HG02588 (cell line): ENCODE measurements at regions not wholly inside any gene's neighbourhood (a gene's known extent, or its start where the extent isn't known, plus 50 kb on each side); places are given as distances from the start of the nearest gene placed in this dataset.
"Not testable (repeated sequence)": the region's sequence is repeated elsewhere in the genome, so short reads cannot be mapped to it uniquely, and the experiment has no call there.

Experiments
- ATAC-seq: cut with Tn5 transposase; IDR thresholded peaks from one replicate; pipeline ENCODE4 v1.9.1; 2021; ENCODE audit warnings: mild to moderate bottlenecking, moderate library complexity; ENCODE audit not compliant: unreplicated experiment

DNA sequence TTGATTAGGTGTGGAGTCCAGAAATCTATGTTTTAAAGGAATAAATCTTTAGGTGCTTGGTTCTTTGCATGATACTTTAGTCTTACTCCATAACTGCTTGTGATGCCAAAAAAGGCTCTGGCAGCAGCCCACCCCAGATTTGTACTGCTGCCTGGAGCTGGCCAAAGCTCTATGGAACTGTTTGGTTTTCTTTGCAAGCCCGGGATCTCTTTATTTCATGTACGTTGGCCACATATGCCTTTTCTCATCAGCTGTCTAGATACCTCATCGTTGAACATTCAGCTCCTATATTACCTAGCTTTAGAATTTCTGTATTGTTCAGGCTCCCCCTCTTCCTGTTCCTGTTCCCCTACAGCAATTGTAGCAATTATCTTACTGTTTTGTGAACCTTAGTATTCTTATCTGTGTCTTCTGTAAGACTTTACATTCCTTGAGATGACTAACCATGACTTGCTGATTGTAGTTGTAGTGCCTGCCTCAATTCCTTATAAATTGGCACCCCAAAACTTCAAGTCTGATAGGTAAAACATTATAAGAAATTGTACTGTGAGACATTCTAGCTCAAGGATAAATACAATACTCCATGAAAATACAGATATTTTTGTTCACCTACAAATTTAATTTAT lies 199.4 kb upstream of the GPRIN3 start:
- no peak for ATAC-seq

DNA sequence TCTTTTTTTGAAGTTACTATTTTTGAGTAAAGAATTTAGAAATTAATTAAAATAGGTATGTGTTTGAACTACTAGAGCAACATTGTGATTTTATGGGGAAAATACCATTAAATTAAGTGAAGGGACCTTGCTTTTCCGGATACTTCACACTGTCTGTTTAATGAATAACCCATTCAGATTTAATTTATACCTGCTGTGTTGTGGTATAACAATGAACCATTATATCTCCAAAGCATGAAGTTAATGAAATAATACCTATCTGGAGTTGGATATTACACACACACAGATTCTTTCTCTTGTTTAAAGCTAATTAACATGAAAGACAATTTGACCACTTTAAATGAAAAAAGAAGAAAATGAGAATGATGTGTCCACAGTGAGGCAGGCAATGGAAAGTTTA lies 195.0 kb upstream of the GPRIN3 start:
- ATAC-seq: no peak

GRCh38 chr4:89497517-89498308 lies 190.1 kb upstream of the GPRIN3 start:
- ATAC-seq: no peak

- no peak for ATAC-seq
These were observed 189.3 kb upstream of the GPRIN3 start for GRCh38 chr4:89496851-89497250.

- ATAC-seq: no peak
These were observed 185.8 kb upstream of the GPRIN3 start for GRCh38 chr4:89493367-89493766.

DNA sequence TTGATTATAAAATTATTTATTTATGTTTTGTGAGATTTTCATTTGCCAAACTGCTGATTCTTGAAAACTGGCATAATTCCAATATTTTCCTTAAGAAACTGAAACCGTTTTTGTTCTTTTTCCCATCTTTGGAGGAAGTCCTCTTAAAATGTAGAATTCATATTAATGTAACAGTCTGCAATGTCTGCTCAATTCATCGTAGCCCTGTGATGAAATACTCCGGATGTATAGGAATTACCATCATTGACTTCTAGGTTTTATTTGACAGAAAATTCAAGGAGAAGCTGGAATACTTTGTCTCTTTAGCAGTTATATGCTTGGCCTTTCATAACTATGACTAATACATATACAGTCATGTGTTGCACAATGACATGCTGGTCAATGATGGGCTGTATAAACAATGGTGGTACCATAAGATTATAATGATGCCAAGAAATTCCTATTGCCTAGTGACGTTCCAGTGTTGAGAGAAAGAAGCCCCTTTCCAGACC lies 185.0 kb upstream of the GPRIN3 start:
- no peak for ATAC-seq

DNA sequence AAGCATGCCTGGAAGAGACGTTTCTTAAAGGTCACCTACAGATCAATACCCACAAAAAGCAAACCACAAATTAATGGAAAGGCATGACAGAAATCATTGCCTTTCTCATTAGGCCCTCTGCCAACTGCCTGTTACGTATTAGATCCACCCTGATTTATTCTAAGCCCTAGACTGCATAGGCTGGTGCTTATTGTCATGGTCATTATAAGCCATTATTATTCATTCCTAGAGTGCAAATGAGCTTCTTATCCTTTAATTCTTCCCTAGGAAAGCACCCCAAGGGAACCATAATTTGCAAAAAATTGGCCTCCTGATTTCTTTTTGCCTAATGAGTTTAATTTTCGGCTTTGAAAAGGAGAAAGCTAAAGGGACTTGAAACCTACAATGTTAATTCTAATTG lies 184.2 kb upstream of the GPRIN3 start:
- no peak for ATAC-seq

DNA sequence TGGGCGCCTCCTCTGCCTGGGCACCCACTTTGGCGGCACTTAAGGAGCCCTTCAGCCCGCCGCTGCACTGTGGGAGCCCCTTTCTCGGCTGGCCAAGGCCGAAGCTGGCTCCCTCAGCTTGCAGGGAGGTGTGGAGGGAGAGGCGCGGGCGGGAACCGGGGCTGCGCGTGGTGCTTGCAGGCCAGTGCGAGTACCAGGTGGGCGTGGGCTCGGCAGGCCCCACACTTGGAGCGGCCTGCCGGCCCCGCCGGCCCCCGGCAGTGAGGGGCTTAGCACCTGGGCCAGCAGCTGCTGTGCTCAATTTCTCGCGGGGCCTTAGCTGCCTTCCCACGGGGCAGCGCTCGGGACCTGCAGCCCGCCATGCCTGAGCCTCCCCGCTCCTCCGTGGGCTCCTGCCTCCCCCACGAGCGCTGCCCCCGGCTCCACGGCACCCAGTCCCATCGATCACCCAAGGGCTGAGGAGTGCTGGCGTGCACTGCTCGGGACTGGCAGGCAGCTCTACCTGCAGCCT lies 182.4 kb upstream of the GPRIN3 start:
- not testable (repeated sequence) for ATAC-seq

DNA sequence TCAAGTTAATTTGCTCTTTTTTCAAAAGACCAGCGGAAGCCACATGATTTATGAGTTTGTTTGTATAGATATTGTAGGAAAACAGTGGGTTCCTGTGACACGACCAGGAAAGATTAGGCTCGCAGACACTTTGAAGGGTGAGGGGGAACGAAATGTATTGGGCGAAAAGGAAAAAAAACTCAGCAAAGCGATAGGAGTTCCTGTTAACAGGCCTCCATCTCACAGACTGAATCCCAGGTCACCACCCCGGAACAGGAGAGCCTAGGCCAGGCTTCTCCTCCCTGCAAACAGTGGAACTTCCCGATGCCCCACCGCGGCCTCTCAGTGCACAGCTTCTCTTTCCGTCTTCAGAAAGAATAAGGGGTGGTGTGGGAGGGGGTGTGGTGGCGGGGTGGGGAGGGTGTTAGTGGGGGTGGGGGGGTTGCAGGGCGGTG lies 181.8 kb upstream of the GPRIN3 start:
- ATAC-seq: no peak

- no peak for ATAC-seq
These were observed 181.1 kb upstream of the GPRIN3 start for GRCh38 chr4:89488736-89489135.

GRCh38 chr4:89486673-89487072 lies 179.1 kb upstream of the GPRIN3 start:
- no peak for ATAC-seq

DNA sequence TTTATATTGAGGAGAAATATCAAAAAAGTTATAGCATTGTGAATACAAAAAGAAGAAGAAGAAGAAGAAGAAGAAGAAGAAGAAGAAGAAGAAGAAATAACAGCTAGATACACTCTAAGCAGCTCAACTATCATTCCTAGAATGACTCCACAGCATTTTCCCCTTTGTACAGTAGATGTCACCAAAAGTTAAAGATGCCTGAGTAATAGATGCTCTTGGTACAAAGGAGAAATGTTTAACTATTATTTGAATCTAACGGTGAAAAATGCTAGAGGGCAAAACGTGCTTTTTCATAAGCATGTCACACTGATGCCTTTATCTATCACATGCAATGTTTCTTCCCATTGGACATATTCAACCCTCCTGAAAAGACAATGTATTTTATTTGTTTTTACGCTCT lies 178.4 kb upstream of the GPRIN3 start:
- no peak for ATAC-seq

GRCh38 chr4:89483833-89484232 lies 176.2 kb upstream of the GPRIN3 start:
- no peak for ATAC-seq

DNA sequence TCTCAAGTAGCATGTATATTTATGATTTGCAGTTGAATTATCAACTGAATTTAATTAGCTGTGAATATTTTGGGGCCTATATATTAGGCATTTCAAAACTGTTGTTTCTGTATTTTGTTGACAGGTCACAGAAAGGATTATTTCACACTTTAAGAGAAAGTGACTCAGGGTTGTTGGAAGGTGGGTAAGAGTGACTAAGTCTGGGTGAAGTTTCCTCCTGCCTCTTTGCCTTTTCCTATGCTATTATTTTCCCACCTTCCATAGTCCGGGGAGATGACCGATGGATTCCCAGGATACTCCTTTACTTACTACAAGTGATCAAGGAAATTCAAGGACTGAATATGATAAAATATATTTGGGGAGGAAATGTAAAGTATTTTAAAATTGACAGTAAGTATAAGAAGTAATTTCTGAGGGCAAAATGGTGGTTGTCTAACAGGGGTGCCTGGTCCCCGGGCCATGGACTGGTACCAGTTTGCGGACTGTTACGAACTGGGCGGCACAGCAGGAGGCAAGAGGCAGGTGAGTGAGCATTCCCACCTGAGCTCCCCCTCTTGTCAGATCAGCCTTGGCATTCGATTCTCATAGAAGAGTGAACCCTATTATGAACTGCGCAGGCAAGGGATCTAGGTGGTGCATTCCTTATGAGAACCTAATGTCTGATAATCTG lies 175.5 kb upstream of the GPRIN3 start:
- ATAC-seq: no peak

- ATAC-seq: peak; percentile 82
These were observed 174.7 kb upstream of the GPRIN3 start for GRCh38 chr4:89482251-89482650.

- ATAC-seq: peak; percentile 88
These were observed 162.4 kb upstream of the GPRIN3 start for GRCh38 chr4:89469930-89470375.

- no peak for ATAC-seq
These were observed 161.9 kb upstream of the GPRIN3 start for GRCh38 chr4:89469516-89469915.

GRCh38 chr4:89468602-89469001 lies 161.0 kb upstream of the GPRIN3 start:
- ATAC-seq: no peak

DNA sequence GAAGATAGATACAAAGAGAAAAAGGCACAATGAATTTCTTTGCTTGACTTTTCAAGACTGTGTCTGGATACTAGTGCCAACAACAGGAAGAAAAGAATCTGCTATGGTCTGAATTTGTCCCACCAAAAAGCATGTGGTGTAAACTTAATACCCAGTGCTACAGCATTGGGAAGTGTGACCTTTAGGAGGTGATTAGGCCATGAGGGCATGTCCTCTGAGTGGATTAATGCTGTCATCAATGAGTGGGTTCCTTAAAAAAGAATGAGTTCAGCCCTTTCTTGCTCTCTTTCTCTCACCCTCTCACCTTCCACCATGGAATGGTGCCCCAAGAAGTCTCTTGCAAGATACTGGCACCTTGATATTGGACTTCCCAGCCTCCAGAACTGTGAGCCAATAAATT lies 155.7 kb upstream of the GPRIN3 start:
- ATAC-seq: no peak

GRCh38 chr4:89447543-89447942 lies 139.9 kb upstream of the GPRIN3 start:
- no peak for ATAC-seq

GRCh38 chr4:89446193-89446592 lies 138.6 kb upstream of the GPRIN3 start:
- ATAC-seq: no peak

DNA sequence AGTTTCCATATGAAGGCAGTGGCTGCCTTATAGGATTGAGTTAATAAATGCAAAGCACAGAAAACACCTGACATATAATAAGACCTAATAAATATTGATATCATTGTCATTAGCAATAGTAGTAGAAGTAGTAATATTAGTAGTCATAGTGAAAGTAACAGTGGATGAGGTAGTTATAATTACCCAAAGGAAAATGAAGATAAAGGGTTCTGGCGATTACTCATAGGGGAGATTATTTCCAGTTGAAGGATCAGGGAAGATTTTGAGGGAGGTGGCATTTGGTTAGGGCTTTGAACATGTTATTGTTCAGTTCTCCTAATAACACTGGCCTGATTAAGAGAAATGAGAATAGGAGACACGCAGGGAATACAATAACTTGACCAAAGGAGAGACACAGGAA lies 131.9 kb upstream of the GPRIN3 start:
- ATAC-seq: no peak
